ENCODE measurements at regions not wholly inside any gene's neighbourhood (a gene's known extent, or its start where the extent isn't known, plus 50 kb on each side); places are given as distances from the start of the nearest gene placed in this dataset.

DNA sequence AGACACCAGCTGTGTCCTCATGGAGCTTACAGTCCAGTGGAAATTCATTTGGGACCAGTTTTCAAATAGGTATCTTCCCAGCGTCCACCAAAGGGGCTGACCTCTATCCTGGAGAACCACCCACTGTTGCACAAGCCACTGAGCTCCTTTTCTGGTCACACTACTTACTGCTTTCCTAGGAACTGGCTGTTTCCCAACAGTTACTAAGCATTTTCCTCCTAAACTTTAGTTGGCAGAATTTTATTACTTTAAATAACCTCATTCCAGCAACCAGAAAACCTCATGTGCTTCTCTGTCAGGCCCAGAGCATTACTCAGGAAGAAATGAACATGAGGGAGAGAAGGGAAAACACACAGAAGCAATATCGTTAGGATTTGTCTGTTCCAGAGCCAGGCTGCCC, 183.1 kb downstream of the GPAM start:
- no peak for DNase-seq

DNA sequence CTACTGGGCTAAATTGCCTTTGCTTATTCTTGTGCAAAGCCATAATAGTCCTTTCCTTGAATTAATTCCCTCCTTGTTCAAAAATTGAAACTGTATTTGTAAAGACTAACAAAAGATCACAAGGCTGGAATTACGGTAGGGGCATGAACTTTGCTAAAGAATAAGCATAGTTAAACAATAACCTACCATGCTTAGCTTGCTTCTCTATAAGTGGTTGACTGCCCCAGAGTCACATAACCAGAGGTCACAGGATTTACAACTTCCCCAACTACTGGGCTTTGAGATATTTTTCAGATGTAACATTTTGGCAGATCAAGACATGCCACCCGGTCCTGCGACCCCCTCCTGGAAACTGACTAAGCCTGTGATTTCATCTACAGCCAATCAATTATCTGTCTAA, 181.4 kb downstream of the GPAM start:
- no peak for DNase-seq

DNA sequence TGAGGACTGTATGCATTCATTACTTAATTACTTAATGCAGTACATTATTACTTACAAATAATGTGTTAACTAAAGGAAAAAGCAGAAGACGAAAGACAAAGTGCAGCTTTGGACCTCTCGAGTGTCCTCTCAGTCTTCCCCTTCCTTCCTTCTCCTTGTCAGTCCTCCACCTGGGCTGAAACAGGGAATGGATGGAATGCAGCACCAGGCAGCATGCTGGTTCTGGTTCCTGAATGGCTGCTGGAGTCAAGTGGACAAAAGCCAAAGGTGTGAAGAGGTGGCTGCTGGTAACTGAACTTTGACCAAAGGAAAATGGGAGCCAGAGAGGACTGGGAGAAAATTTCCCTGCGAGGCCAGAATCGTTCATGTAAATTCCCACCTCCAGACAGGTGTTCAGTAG, 179.5 kb downstream of the GPAM start:
- no peak for DNase-seq

DNA sequence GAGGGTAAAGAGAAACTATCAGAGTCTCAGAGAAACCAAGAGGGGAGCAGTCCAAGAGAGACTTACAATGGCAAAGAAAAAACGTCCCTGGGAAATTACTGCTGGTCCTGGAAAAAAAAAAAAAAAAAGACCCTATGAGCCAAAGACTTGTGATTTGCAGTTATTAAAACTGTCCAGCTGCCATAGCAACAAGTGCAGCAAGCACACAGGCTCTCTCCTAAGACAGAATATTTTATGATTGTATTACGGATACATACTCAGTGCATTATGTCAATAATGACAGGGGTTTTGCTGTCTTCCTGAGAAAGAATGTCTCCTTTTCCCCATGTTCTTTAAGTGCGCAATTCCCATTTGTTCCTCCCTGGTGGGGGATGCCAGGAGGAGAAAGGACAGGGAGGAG, 178.5 kb downstream of the GPAM start:
- no peak for DNase-seq

DNA sequence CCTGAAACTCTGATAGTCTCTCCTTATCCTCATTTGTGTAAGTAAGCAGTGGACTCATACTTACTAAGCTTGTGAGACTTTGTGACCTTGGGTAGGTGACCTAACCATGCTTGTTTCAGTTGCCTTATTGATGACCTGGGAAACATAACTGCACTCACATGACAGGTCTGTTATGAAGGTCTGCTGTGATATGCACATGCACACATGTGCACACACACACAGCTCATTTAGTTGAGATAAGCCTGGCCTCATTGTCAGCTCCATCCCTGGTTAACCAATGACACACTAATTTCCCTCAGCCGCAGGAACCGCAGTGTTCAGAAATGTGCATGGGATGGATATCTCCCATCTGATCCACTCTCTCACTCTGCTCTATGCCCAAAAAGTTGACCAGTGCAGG, 177.2 kb downstream of the GPAM start:
- no peak for DNase-seq

DNA sequence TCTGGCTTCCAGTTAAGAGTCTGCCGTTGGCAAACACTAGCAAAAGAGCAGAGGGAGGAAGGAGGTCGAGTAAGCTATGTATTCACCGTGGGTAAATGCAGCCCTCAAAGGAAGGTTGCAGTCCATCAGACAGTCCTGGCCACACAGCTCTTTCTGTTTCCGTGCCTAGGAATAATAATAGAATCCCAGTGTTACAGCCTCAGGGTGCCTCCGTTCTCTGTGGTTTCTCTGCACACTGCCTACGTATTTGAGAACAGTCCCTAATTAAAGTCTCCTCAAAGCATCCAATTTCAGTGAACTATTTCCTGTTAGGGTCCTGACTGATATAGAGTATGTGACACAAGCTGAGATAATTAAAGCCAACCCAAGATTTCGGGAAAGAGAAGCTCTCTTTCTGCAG, 176.7 kb downstream of the GPAM start:
- no peak for DNase-seq

DNA sequence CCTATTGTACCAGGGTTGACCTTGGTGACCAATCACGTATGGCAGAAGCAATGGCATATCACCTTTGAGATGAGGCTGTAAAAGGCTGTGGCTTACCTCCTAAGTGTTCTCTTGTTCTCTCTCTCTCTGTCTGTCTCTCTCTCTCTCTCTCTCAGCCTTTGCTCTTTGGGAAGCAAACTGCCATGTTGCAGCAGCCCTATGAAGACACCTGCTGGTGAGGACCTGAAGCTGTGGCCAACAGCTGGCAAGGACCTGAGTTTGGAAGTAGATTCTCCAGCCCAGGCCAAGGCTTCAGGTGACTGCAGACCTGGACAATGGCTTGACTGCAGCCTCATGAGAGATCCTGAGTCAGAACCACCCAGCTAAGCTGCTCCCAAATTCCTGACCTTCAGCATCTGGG, 161.4 kb downstream of the GPAM start:
- no peak for DNase-seq

DNA sequence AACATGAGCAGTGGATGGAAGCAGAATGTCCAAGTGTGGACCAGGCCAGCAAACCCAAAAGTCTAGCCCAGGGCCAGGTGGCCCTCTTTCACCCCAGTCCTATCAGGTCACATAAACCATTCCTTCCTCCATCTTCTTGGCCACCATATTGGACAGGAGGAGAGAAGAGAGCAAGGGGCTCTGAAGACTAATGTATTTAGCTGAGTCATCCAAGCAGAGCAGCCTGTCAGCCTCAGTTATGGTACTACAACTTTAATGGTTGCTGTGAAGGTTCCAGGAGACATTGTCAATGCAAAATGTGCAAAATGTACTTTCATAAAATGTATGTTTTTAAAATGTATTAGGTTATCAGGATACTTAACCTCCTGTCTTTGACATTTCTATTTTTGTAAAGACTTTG, 159.5 kb downstream of the GPAM start:
- no peak for DNase-seq

DNA sequence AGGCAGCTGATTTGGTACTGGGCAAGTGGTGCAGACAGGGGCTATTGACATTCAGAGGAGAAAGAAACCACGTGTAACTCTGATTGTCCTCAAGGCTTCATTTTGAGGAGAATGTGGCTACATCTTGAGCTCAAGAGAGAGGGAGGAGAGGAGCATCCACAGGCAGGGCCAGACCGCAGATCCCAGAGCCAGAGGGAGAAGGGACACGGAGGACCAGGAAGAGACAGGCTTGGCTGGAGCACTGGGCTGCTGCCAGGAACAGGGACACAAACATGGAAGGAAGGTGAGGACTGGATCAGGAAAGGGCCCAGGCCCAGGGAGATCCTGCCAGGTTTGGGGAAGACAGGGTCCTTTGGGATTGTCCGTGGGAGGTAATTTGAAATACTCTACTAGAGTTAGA, 158.3 kb downstream of the GPAM start:
- DNase-seq = no peak

DNA sequence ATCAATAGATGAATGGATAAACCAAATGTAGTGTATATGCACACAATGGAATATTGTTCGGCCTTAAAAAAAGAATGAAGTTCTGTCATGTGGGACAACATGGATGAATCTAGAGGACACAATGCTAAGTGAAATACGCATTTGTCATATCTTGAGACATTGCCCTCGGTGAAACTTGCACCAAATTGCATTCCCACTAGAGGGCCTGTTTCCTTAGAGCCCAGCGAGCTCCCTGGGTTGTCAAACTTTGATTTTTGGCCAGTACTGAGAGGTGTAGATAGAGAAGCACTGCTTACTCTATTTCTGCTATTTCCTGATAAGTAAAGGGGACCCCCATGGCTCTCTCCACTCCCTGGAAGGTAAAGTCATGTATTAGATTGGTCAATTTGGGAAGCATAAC, 157.1 kb downstream of the GPAM start:
- no peak for DNase-seq

DNA sequence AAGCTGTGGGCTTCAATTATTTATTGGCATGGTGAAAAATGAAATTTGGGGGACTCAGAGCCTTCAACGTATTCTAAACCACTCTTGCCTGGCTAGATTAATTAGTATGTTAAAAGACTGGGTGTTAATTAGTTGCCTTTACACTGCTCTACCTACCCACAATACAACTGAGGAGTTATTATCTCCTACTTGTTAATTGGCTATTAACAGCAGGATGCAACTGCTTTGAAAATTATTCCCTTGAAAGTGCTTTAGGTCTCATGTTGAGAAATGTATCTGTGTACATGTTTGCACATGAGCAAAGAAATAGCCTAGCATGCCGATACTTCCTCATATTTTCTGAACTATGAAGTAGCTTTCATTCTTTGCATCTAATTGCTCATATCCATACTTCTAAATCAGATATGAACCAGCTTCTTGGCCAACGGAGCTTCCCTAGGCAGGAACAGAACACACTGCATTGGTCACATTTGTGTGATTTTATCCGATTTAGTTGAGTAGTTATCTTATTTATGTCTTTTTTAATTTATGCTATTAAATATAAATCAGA, 155.8 kb downstream of the GPAM start:
- no peak for DNase-seq

DNA sequence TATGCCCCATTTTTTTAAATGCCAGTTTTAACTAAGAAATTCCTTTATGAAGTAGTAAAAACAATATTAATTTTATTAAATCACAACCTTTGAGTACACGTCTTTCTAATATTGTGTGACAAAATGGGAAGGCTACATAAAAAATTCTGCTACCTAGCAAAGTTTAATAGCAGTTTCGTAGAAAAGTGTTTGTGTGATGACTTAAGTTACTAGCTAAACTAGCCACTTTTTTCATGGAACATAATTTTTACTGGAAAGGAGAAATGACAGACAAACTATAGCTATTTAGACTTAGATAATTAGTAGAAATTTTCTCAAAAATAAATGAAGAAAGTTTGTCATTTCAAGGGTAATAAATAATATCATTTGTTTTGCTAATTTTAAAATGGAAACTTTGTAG, 153.1 kb downstream of the GPAM start:
- no peak for DNase-seq

DNA sequence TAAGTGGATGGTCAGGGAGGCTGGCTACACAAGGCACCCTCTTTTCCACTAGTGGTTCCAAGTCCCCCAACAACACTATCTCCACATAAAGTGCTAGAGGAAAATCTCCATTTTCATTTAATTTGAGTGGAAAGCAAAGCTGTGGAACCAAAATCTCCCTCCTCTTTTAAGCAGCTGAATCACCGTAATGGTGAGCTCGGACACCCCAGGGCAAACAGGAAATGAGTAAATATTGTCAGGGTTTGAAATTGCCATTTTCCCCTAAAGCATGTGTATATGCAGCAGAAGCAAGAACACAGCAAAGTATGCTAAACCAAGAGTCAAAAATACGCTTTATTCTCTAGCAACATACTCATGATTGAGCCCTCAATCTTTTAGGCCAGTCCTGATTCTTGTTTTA, 143.7 kb downstream of the GPAM start:
- no peak for DNase-seq

DNA sequence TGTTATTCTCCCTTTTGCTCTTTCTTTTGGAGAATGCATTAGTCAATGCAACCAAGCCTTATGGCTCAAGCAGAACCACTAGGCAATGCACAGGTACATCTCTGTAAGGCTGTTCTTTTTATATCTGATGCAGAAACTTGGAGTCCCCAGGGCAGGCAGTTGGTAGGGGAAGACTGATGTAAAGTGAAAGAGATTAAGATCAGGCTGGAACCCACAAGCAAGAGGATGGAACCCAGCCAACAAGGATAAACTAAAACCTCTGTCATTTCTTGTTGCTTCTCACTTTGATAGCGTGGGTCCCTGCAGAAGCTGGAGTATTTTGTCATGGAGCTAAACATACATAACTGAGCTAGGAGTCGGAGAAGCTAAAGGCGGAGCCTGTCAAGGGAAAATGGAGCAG, 142.9 kb downstream of the GPAM start:
- DNase-seq = no peak

DNA sequence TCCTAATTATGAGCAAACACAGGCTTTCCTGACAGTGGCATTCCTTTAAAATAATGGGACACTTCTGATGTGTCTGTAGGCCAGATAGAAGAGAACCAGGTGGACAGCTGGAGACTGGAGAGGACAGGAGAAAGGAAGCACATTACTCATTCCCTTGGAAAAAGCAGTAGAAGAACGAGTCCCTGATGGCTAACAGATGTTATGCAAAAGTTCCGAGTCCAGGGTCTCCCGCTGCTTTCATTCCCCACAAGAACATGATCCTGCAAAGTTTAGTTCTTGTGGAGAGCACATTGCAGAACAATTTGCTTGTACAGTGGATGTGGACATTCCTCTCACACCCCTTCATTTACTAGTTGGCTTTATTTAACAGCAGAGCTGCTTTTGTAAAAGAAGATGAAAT, 137.6 kb downstream of the GPAM start:
- DNase-seq = no peak

DNA sequence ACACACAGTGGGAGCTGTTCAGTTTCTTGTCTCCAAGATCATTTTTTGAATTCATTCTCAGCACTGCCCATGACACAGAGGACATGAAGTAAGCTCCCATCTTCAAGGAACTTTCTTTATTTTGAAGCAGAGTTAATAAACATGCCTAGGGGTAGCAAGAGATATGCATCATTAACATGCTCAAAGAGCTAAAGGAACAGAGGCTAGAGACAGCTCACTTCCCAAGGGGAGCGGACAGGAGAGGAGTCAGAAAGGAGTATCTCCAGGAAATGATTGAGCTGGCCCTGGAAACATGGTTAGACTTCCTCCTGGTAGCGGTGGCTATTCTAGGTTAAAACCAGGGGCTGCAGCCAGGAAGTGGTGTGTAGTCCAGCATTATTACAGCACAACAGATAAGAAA, 135.9 kb downstream of the GPAM start:
- DNase-seq = no peak

DNA sequence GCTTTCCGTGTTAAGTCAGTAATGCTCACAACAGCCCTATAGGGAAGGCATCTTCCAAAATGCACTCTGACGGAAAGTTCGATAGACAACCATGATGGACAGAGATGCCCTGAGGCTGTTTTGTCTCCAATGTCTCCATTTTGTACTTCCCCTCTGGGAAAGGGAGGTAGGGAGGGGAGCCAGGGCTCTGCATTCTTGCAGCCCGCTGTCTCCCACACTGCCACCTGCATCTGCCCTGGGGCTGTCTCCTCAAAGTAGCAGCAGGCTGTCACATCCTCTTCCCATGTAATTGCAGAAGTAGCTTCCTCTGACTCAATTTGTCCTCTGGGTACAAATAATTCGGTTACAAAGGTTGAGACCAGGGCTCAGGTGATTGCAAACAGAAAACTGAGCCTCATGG, 131.4 kb downstream of the GPAM start:
- DNase-seq = no peak

DNA sequence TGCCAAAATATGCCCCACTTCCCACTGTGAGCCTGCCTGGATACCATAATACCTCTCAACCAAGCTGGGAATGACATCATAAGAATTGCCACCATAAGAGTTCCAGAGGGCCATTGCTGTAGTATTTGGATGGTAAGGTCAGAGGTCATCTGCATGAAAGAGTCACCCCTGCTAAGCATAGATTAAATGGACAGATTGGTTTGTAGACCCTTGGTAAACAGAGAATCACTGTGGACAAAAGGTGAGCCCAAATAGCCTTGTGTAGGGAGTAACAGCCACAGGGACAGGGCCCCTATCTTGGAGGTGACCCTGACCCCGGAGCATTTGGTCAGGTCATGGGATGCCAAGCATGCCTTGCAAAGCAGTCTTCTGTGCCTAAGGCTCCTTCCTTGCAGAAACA, 129.7 kb downstream of the GPAM start:
- DNase-seq = no peak

DNA sequence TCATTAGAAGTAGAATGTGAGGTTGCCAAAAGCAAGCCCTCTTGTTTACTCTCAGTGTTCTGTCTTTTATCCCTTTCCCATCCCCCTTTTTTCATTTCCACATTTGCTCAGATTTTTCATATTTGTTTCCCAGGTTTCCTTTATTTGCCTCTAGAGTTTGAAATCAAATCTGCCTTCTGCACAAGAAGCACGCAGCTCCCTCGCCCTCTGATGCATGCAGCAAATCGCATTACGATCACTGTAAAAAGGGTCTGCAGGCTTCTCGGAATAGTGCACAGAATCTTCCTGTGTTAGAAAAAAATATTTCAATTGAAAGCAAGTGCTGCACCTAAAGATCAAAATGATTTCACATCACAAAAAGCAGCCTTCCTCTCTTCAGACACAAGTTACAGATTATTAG, 129.0 kb downstream of the GPAM start:
- no peak for DNase-seq

DNA sequence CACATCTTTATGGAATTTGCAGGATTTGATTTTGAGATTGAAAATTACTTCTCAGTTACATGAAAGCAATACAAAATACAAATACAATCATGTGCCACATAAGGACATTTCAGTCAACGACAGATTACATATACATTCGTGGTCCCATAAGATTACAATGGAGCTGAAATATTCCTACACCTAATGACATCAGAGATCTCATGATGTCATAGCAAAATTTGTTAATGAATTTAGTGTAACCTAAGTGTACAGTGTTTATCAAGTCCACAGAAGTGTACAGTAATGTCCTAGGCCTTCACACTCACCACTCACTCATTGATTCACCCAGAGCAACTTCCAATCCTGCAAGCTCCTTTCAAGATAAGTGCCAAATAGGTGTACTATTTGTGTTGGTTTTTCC, 126.5 kb downstream of the GPAM start:
- DNase-seq = no peak

DNA sequence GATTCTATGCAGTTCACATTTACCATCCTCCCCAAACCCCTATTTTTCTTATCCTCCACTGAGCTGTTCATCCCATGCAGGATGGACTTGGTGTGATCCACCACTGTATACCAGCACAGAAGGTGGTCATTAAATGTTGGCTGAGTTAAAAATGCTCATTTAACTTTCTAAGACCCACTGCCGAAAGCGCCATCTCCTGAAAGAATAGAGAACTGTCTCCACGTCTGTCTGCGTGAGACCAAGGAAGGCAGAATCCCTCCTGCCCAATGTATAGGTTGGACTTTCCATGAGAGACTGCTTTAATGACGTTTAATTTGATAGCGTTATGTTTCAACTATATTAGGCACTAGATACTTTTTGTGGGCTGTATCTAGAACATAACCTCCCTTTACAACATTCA, 124.3 kb downstream of the GPAM start:
- no peak for DNase-seq

DNA sequence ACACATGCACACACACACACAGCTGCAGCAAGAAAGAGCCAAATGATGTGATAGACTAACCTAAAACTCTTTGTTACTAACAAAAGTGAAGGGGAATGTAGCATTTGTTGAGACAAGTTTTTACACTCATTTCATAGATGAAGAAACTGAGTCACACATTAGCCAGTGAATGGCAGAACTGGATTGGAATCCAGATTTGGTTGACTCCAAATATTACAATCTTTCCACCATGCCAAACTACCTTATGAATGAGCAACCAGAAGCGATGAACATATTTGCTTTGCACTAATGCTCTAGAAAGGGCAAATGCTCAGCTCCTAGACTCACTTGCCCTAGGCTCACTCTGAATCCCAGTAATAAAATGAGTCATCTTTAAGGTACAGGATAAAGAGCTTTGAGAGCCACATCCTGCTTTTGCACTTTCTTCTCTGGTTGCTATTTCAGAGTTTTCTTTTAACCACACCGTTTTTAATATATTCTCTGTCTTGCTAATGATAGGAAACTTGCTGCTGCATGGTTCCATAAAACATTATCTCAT, 111.9 kb downstream of the GPAM start:
- no peak for DNase-seq

DNA sequence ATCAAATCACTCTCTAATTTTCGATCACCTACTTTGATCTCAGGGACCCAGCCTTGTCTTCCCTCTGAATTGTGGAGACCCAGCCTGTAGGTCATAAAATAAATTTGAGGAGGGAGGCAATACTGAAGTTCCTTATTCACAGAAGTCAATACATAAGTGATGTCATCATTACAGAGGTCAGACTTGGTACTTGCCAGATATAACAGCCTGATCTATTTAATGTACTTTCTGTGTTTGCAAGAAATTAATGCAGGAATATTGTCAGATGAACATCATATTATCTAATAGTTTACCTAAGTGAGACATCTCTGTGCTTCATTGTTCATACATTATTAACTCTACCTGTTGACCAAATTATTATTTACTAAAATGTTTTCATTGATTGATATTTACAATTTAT, 105.6 kb downstream of the GPAM start:
- DNase-seq = no peak

DNA sequence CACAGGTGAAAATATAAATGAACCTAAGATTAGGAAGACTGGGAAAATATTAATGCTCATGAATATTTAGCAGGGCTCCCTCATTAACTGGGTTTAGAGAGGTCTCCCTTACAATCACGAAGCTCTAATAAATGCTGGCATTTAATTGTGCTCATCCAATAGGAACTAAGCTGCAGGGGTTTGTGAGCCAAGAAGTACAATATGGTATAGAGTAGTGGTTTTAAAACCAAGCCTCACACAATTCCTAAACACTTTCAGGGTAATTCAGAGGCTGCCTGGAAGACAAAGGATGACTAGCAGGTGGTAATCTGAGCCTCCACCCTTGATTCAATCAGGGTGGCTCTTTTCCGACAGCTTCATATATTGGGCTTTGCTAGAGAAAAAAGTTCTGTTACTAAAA, 103.3 kb downstream of the GPAM start:
- DNase-seq = no peak

DNA sequence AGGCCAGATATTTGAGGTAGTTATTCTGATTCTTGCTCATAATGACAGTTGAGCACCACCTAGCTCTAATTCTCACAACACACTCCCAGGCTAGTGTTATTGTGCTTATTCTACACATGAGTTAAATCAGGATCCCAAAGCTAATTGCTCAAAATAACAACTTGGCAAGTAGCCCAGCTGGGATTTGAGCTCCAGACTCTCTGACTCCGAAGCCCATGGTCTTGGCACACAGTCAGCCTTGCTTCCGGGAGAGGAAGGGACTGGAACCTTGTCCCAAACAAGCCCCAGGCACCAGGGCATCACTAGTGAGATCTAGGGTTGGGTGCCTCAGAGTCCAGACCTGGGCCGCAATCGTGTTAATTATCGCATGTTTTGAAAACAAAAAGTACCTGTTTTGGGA, 101.4 kb downstream of the GPAM start:
- DNase-seq = no peak

DNA sequence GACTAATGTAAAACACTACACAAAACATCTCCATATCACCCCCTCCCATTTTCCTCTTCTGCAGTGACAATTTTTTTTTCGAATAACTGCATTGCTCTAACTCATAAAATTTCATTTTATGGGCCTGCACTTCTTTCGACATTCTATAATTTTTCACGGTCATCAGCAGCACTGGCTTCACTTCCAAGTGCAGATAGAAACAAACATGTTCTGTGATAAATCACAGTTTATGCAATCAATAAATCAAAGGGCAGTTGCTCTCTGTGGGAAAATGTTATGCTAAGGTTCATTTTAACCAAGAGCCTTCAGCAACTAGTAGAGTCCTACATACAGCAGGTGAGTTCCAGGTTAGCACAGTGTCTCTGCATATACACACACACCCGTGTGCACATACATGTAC, 100.1 kb downstream of the GPAM start:
- DNase-seq = no peak

All from KG1 (cell line).